HG03039 (cell line): ENCODE measurements at regions not wholly inside any gene's neighbourhood (a gene's known extent, or its start where the extent isn't known, plus 50 kb on each side); places are given as distances from the start of the nearest gene placed in this dataset.

Experiments used
- ATAC-seq: cut with Tn5 transposase; IDR thresholded peaks from one replicate; pipeline ENCODE4 v1.9.1; 2021; ENCODE audit warnings: mild to moderate bottlenecking, moderate library complexity; ENCODE audit not compliant: unreplicated experiment

- ATAC-seq = no peak
Observed at GRCh38 chr1:238153939-238154338, 263.2 kb upstream of the ZP4 start.

GRCh38 chr1:238153253-238153652, 262.5 kb upstream of the ZP4 start:
- no peak for ATAC-seq

- no peak for ATAC-seq
Observed at GRCh38 chr1:238152119-238152518, 261.4 kb upstream of the ZP4 start.

GRCh38 chr1:238143038-238143437, 252.3 kb upstream of the ZP4 start:
- ATAC-seq = no peak

DNA sequence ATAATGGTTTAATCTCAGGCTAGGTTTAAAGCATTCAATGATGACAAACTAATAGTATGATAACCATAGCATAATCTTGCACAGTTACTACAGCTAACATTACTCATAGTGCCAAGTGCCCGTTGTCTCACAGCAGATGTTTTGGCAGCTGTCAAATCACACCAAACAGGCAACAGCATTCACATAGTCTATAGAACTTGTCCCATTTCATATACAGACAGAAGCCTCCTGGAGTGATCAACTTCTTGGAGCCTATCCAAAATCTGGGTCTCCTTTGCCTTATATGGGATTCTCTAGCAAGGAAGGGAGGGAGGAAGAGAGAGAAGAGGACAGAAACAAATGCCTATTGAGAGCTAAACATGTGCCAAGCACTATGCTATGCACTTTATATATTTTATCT, 250.6 kb upstream of the ZP4 start:
- ATAC-seq = no peak

DNA sequence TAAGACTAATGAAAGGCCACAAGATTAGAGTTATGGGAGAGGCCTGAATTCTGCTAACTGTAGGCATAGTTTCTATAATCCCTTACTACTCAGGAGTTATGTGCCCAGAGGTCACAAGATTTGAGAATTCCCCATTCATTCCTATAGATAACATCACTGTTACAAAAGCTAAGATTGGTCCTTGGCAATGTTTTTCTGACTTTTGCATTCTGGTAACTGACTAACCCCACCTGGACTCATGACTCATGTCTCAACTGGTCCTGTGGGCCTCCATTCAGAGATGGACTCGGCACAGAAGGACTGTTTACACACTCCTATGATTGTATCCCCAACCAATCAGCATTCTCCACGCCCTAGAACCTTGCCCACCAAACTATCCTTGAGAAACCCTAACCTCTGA, 249.0 kb upstream of the ZP4 start:
- ATAC-seq = no peak

- ATAC-seq = no peak
Observed at GRCh38 chr1:238138059-238138626, 247.4 kb upstream of the ZP4 start.

DNA sequence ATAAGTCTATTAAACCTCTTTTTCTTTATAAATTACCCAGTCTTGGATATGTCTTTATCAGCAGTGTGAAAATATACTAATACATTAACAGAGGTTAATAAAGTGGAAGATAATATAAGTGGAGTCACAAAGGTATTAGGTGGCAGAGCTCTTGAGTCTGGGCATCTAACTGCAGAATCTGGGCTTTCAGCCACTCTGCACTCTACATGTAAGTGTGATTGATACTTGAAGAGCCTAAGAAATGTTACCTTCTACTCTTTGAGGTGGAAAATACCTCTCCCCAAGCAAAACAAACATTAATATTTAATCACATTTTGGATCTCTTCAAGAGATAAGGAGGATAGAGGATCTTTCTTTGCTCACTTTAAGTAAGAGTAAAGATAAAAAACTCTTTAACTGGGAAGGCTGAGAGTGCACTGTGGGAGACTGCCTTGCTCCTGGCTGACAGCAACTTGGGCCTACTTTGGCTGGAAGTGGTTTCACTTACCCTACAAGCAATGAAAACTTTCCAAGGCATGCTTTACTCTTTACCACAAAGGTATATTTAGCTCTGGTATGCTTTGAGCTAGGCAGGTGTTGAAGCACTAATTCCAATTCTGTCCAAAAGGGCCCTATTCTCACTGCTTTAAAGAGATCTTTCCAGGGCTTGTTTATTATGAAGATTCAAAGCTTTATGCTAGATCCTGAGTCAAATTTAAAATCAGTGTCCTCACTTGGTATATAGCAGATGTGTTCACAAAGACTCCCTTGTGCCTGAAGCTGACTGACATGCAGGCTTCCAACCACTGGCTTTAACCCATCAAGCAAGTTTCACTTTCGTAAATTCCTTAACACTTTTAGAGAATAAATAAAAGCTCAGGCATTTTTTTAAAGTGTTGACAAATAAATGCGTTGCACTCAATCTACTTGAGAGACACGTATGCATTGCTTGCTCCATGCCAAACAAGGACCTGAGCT, 245.3 kb upstream of the ZP4 start:
- no peak for ATAC-seq

GRCh38 chr1:238129677-238130076, 239.0 kb upstream of the ZP4 start:
- no peak for ATAC-seq

- ATAC-seq = no peak
Observed at GRCh38 chr1:238123201-238123600, 232.5 kb upstream of the ZP4 start.

- no peak for ATAC-seq
Observed at GRCh38 chr1:238119861-238120260, 229.1 kb upstream of the ZP4 start.

DNA sequence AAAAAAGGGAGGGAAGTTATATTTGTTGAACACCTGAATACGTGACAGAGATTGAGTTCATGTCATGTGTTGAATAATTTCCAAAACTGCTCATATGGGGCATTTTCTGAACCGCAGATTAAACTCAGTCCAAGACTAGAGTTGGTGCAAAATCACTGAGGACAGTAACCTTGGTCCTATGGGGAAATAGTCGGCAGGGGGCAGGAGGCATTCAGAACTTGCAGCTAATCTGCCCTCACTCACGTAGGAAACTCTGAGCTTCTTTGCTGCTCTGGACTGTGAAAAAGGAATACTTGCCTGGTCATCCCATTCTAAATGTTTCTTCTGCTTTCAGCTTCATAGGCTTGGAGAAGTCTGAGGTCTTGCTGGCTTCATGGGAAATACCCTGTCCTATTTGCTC, 228.3 kb upstream of the ZP4 start:
- ATAC-seq = no peak

GRCh38 chr1:238115852-238116251, 225.1 kb upstream of the ZP4 start:
- ATAC-seq = no peak

- ATAC-seq = no peak
Observed at GRCh38 chr1:238112952-238113621, 222.4 kb upstream of the ZP4 start.

- no peak for ATAC-seq
Observed at GRCh38 chr1:238111516-238111915, 220.8 kb upstream of the ZP4 start.

- ATAC-seq = no peak
Observed at GRCh38 chr1:238111081-238111480, 220.4 kb upstream of the ZP4 start.

DNA sequence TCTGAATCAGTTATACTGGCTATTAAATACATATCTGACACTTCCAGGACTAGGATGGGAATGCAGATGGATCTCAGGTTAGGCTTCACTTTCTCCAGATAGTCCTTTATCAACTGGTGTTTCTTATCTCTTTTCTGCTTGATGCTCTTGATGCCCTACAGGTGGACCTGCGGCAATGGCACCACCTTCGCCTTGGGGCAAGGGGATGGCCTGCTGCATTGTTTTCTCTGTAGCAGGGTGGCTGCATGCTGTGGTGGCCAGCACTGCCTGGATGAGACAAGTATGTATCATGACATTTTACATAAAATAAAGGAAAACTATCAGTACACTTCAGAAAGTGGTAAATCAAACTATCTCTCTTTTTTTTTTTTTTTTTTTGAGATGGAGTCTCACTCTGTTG, 217.7 kb upstream of the ZP4 start:
- ATAC-seq = no peak

- ATAC-seq = no peak
Observed at GRCh38 chr1:238107322-238107721, 216.6 kb upstream of the ZP4 start.

- ATAC-seq = no peak
Observed at GRCh38 chr1:238104752-238105151, 214.0 kb upstream of the ZP4 start.

DNA sequence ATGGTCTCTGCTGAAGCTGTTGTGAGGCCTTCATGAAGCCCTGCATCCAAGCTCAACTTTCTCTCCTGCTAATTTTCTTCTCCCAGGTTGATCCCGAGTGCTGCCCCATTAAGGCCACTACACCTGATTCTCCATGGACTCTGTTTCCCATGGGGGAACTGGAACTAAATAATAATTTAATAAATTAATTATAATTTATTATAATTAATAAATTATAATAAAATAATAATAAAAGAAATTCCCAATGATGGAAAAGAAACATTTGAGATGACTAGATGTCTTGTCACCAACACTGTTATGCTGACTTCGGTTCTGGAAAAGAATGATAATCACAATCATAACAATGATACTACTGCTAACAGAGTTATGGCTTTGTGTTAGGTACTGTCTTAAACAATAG, 211.2 kb upstream of the ZP4 start:
- no peak for ATAC-seq

GRCh38 chr1:238099871-238100270, 209.1 kb upstream of the ZP4 start:
- ATAC-seq = no peak

DNA sequence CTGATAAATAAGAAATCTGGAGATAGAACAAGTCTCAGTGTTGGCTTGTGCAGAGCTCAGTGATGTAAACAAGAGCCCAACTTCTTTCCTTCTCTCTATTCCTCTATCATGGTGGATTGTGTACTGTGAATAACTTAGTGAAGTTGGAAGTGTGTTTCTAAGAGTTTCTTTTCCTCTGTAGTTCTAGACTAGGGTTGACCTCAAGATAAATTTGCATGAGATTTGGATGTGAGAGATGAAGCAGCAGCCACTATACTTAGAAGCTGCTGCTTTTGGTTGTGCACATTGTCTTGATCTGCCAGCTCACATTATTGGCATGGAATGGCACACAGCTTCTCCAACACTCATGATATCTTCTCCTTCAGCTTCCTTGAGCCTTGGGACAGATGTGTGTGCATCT, 198.9 kb upstream of the ZP4 start:
- ATAC-seq = no peak
